ENCODE measurements at regions not wholly inside any gene's neighbourhood (a gene's known extent, or its start where the extent isn't known, plus 50 kb on each side); places are given as distances from the start of the nearest gene placed in this dataset.

DNA sequence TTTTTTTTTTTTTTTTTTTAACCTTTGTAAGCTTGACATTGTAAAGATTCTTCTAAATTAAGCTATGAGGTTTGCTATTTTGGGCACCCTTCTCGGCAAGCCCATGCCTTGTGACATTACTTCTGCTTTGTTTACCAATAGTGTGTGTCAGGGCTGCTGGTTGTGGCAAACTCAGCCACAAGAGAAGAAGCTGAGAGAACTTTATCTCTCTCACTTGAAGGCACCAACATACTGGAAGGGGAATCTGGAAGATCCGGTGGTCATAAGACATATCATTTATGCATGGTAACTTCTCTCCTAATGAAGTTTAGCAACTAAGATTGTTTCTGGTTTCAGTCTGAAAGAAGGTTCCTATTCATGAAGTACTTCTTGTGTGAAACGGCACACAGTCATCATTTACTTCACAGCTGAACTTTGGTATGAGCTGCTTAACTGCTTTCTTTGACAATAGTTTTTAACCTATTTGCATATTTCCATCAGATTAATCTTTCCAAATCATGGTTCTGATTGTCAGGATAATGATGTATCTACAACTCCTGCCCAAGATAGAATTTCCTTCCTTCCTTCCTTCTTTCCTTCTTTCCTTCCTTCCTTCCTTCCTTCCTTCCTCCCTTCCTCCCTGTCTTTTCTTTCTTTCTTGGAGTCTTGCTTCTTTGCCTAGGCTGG lies 189.3 kb downstream of the NFKBIZ start:
- TF ChIP-seq EZH2 (IDR thresholded peaks at IDR 0.05; ENCODE audit: borderline replicate concordance, low read depth, low read length, poor library complexity, severe bottlenecking) = no peak
- TF ChIP-seq, protein P1, sequence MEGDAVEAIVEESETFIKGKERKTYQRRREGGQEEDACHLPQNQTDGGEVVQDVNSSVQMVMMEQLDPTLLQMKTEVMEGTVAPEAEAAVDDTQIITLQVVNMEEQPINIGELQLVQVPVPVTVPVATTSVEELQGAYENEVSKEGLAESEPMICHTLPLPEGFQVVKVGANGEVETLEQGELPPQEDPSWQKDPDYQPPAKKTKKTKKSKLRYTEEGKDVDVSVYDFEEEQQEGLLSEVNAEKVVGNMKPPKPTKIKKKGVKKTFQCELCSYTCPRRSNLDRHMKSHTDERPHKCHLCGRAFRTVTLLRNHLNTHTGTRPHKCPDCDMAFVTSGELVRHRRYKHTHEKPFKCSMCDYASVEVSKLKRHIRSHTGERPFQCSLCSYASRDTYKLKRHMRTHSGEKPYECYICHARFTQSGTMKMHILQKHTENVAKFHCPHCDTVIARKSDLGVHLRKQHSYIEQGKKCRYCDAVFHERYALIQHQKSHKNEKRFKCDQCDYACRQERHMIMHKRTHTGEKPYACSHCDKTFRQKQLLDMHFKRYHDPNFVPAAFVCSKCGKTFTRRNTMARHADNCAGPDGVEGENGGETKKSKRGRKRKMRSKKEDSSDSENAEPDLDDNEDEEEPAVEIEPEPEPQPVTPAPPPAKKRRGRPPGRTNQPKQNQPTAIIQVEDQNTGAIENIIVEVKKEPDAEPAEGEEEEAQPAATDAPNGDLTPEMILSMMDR (conservative IDR thresholded peaks at IDR 0.05; ENCODE audit: low read depth, low read length) = no peak

All from A673 (cell line).